PC-3 (cell line): ENCODE measurements at regions not wholly inside any gene's neighbourhood (a gene's known extent, or its start where the extent isn't known, plus 50 kb on each side); places are given as distances from the start of the nearest gene placed in this dataset.

Experiments used
- EZH2 ChIP-seq: fragments of 300-600 bp; sonication (generic); IDR thresholded peaks from one replicate; pipeline ENCODE4 v1.6.1; 2017; ENCODE audit warnings: antibody characterized with exemption, mild to moderate bottlenecking, low read length; ENCODE audit not compliant: unreplicated experiment
- EZH2phosphoT487 ChIP-seq: fragments of 300-600 bp; sonication (generic); IDR thresholded peaks from 2 replicates; pipeline ENCODE4 v1.6.1; 2018; ENCODE audit warnings: mild to moderate bottlenecking, antibody characterized with exemption, low read length, borderline replicate concordance
- TF ChIP-seq, protein P1 (sequence below): fragments of 300-600 bp; sonication (generic); conservative IDR thresholded peaks from 2 replicates; pipeline ENCODE4 v1.5.1; 2017; ENCODE audit warnings: antibody characterized with exemption, low read depth, mild to moderate bottlenecking, low read length

DNA sequence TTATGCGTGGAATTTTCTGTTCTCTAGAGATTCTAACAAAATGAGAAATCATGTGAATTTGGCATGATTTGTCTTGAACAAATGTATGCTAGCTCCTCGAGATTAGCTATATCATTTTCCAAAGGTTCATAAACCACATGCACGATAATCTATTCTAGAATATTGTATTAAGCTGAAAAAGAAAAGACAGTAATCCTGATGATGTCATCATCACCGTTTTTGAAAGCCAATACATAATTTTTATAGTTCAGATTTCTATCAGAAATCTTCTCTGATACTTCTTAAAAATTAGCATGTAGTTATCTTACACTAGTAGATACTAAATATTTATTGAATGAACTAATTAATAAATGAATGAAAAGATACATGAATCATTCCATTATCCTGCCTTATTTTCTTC is 111.2 kb downstream of the HAO1 start:
- TF ChIP-seq, protein P1, sequence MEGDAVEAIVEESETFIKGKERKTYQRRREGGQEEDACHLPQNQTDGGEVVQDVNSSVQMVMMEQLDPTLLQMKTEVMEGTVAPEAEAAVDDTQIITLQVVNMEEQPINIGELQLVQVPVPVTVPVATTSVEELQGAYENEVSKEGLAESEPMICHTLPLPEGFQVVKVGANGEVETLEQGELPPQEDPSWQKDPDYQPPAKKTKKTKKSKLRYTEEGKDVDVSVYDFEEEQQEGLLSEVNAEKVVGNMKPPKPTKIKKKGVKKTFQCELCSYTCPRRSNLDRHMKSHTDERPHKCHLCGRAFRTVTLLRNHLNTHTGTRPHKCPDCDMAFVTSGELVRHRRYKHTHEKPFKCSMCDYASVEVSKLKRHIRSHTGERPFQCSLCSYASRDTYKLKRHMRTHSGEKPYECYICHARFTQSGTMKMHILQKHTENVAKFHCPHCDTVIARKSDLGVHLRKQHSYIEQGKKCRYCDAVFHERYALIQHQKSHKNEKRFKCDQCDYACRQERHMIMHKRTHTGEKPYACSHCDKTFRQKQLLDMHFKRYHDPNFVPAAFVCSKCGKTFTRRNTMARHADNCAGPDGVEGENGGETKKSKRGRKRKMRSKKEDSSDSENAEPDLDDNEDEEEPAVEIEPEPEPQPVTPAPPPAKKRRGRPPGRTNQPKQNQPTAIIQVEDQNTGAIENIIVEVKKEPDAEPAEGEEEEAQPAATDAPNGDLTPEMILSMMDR, result no peak
- TF ChIP-seq EZH2, result no peak
- no peak for TF ChIP-seq EZH2phosphoT487
